ENCODE measurements at regions not wholly inside any gene's neighbourhood (a gene's known extent, or its start where the extent isn't known, plus 50 kb on each side); places are given as distances from the start of the nearest gene placed in this dataset.
"Not testable (repeated sequence)": the region's sequence is repeated elsewhere in the genome, so short reads cannot be mapped to it uniquely, and the experiment has no call there.

DNA sequence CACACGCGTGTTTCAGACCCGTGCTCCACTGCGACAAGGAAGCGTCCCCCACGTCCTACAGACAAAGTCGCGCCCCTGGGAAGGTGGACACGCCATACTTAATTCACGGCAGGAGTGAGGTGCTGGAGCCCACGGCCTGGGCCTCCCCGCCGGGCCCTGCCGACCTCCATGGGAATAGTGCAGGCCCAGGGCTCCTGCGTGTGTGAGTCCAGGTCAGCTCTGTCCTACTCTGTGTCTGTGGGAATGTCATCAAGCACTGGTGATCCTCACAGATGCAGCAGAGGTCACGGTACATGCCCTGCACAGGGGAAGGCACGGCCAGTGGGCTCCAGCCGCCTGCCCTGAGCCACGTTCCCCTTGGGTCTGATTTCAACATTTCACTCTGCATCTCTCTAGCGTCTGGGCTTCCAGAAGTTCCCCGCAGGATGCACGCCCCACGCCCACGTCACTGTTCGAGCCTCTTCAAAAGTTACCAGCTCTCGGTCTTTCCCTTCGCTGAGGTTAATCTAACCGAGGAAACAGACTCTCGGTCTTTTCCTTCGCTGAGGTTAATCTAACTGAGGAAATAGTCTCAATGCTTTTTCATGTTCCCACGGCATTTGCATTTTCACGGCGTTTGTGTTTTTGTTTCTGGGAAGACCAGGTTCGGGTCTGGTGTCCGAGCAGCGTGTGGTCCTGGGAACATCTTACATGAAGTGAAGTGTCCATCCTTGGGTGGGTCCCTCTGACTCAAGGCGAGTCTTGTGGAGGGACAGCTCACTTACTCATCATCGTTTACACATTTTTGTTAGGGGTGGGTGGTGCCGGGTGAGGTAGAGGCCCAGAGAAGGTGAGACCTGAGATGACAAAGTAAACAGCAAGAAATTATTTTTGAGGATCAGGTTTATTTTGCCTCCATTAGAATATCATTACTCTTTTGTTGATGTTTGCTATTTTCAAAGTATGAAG, 157.3 kb upstream of the ALKAL2 start:
- ATAC-seq, result no peak
- intact Hi-C loops (cut with DNase I), result no loop called here
- no peak for DNase-seq (ENCODE audit: missing footprints)

GRCh38 chr2:443741-444140, 155.8 kb upstream of the ALKAL2 start:
- no peak for ATAC-seq
- no peak for DNase-seq (ENCODE audit: missing footprints)
- intact Hi-C loops (cut with DNase I), result no loop called here

DNA sequence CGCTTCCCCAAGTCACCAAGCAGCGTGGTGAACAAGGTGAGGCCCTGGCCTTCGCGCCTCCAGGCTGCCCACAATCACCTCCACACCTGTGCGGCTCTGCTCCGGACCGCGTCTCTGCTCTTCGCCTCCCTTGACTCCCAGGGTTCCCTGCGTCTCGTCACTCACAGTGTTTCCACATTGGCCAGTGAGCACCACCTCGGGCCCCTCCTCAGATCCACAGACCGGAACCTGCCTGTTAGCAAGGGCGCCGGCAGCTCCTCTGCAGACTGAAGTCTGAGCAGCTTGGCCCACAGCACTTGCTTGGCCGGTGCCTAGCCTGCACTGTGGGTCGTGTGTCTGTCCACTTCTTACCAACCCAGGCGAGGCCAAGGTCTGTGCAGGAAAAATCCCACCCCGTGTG, 155.3 kb upstream of the ALKAL2 start:
- intact Hi-C loops (cut with DNase I), result no loop called here
- ATAC-seq (no peak), DNase-seq (ENCODE audit: missing footprints) (no peak)

DNA sequence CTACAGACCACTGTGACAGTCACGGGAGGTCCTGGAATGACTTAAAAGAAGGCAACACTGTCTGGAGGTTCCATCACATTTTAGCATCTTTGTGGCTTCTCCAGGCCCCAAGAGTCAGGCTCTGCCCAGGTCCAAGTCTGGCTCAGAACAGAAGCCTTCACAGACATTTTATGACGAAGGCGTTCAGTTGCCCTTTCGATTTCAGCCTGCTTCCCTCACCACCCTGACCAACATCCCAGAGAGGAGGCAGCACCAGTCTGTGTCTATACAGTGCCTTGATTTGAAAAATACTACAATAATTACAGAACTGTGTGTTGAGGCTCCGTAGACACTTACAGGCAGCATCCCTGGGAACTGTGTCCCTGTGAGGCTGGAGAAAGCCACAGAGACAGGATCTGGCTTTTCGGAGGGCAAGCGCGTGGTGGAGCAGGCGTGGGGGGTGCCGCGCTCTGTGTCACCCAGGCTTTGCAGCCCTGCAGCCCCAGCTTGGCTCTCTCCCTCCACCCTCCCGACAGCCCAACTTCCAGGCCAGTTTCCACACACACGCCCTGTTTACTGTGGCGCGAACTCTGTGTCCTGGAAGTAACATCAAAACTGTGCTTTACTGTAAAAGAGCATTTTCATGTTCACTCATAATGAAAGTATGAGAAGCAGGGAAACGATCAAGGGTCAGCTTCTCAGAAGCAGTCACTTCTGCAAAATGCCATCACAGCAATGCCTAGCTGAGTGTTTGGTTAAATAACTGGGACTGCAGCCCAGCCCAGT, 153.5 kb upstream of the ALKAL2 start:
- DNase-seq (ENCODE audit: missing footprints) (no peak), ATAC-seq (no peak)

DNA sequence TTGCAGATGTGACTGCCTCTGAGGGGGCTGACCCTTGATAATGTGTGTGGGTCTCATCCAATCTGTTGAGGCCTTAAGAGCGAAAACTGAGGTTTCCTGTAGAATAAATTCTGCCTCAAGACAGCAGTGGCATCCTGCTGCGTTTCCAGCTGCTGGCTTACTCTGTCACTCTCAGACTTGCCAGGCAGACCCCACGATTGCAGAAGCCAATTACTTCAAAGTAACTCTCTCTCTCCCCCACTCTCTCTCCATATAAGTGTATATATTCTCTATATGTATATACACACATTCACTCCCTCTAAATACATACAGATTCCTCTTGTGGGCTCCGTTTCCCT, 152.5 kb upstream of the ALKAL2 start:
- no peak for ATAC-seq
- DNase-seq (ENCODE audit: missing footprints), result no peak
- intact Hi-C loops (cut with DNase I), result no loop called here

More for the DNA sequence above, 153.5 kb upstream of the ALKAL2 start:
- intact Hi-C loops (cut with DNase I), result no loop called here

GRCh38 chr2:439556-440402, 151.9 kb upstream of the ALKAL2 start:
- DNase-seq (ENCODE audit: missing footprints) (no peak), ATAC-seq (no peak)
- intact Hi-C loops (cut with DNase I), result no loop called here

DNA sequence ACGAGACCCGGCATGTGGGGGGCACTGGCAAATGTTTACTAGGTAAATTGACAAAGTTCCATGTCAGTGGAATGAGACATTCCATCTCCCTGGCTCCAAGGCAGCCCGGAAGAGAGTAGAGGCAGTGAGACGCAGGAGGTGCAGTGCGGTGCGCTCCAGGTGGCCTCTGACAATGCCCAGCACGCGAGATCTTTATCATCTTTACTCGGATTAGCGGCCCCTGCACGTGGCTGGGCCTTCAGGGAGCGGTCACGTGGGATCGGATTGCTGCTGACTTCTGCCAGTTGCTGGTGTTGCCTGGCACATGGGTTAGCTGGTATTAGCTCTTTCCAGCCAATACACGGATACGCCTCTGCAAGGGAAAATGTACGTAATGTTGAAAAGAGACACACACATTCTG, 151.2 kb upstream of the ALKAL2 start:
- DNase-seq (ENCODE audit: missing footprints) (no peak), ATAC-seq (no peak)
- intact Hi-C loops (cut with DNase I), result no loop called here

GRCh38 chr2:437756-438393, 150.0 kb upstream of the ALKAL2 start:
- intact Hi-C loops (cut with DNase I), result no loop called here
- ATAC-seq (no peak), DNase-seq (ENCODE audit: missing footprints) (no peak)

DNA sequence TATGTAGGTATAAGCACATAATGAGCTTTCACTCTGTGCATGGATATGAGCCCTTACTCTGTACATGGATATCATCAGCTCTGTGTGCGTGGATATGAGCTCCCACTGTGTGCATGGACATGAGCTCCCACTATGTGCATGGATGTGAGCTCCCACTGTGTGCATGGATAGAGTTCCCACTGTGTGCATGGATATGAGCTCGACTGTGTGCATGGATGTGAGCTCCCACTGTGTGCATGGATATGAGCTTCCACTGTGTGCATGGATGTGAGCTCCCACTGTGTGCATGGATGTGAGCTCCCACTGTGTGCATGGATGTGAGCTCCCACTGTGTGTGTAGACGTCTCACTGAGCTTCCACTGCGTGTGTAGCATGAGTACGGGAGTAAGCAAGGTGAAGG, 149.3 kb upstream of the ALKAL2 start:
- ATAC-seq, result no peak
- intact Hi-C loops (cut with DNase I), result no loop called here
- no peak for DNase-seq (ENCODE audit: missing footprints)

GRCh38 chr2:436205-436604, 148.3 kb upstream of the ALKAL2 start:
- ATAC-seq (no peak), DNase-seq (ENCODE audit: missing footprints) (no peak)
- intact Hi-C loops (cut with DNase I), result no loop called here

DNA sequence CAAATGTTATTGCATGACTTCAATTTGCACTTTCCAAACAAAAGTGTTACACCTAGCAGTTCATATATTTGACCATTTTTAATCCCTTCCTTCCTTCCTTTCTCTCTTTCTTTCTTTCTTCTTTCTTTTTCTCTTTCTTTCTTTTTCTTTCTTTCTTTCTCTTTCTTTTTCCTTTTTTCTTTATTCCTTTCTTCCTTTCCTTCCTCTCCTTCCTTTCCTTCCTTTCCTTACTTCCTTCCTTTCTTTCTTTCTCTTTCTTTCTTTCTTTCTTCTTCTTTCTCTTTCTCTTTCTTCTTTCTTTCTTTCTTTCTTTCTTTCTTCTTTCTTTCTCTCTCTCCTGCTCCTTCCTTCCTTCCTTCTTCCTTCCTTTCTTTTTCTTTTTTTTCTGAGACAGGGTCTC, 146.7 kb upstream of the ALKAL2 start:
- DNase-seq (ENCODE audit: missing footprints) (no peak), ATAC-seq (no peak)
- intact Hi-C loops (cut with DNase I), result no loop called here

DNA sequence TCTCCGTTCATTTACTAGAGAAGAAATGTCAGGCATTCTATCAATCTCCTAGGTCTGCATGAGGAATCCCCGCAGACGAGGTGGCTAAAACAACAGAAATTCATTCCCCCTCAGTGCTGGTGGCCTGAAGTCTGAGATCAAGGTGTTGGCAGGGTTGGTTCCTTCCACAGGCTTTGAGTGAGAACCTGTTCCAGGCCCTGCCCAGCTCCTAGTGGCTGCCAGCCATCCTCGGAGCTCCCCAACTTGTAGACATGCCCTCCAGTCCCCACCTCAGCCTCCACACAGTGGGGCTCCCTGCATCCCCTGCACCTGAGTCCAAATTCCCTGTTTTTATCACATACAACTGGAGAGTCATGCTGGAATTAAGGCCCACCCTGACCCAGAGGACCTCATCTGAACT, 145.3 kb upstream of the ALKAL2 start:
- intact Hi-C loops (cut with DNase I), result no loop called here
- DNase-seq (ENCODE audit: missing footprints) (no peak), ATAC-seq (no peak)

DNA sequence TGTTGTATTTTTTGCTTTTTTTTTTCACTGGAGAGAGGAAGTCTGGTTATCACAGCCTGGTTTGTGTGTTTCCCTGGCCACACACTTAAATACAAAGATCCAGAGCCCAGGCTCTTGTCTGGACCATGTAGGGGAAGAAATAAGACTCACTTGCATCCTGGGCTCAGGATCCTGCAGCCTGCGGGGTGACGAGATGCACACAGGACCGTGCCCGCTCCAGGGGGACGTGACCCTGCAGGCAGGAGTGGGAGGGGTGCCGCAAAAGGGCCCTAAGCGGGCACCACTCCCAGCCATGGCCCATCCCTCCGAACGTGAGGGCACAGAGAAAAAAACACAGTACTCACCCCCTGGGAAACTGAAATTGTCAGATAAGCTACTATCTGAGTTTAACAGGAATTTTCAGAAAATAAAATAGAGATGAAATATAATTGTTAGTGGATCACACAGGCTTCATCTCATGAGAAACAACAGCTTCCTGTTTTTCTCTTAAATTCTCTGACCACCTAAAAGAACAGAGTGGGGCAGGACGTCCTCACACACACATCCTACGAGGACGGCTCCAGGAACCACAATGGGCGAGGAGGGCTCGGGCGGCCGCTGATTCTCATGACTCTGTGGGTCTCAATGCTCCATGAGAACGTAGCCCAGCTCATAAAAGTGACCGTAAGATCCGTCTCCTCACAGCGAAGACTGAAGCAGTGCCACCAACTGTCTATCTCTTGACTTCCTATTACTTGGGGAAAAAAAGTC, 142.6 kb upstream of the ALKAL2 start:
- intact Hi-C loops (cut with DNase I), result no loop called here
- ATAC-seq (no peak), DNase-seq (ENCODE audit: missing footprints) (no peak)

DNA sequence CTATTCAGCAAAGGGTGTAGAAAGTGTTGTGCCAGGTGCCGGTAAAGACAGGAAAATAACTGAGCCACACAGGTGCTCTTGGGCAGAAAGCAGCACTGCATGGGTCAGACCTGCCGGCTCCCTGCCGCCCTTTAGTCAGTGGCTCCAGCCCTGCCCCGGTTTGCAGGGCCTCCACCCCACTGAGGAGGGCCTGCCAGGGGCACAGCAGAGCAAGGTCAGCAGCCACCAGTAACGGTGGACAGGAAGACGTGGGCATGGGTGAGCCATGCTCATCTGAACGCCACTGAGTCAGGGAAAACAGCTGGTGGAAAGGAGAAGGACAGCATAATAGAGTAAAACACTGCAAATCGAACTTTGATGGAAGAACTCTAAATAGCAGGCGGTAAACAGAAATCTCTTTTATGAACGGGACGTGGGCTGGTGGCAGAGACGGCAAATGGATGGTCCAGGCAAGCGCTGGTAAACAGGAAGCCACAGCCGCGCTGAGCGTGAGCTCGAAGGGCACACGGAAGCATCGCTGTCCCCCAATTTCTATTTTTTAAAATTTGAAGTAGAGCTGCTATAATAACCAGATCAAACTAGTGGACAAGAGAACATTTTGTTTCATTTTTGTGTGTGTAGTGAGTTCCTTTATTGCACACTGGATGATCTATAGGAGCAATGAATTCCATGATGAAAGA, 141.8 kb upstream of the ALKAL2 start:
- intact Hi-C loops (cut with DNase I), result no loop called here
- DNase-seq (ENCODE audit: missing footprints), result no peak
- ATAC-seq, result no peak

GRCh38 chr2:429142-429541, 141.3 kb upstream of the ALKAL2 start:
- intact Hi-C loops (cut with DNase I), result no loop called here
- no peak for ATAC-seq
- DNase-seq (ENCODE audit: missing footprints), result no peak

DNA sequence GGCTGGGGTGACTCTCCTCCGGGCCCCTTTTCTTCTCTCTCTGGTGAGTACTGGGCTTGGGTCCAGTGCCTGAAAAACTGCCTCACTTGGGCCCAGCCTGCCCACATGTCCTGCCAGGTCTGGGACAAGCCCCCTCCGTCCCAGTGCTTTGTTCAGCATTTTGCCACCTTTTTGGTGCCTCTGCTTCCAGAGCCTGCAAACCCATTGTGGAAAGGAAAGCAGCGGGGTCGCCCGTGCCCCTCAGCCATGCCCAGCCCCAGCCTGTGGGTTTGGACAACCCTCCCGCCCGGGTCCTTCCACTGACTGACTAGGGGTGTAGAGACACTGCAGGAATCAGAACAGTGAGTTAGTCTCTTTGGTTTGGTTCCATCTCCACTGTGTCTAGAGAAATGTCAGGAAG, 140.7 kb upstream of the ALKAL2 start:
- intact Hi-C loops (cut with DNase I), result no loop called here
- no peak for ATAC-seq
- no peak for DNase-seq (ENCODE audit: missing footprints)

- ATAC-seq; intact Hi-C loops (cut with DNase I); DNase-seq (ENCODE audit: missing footprints): not testable (repeated sequence)
Observed at GRCh38 chr2:426696-427095, 138.8 kb upstream of the ALKAL2 start.

- no peak for DNase-seq (ENCODE audit: missing footprints)
- intact Hi-C loops (cut with DNase I), result no loop called here
- no peak for ATAC-seq
Observed at GRCh38 chr2:425947-426346, 138.1 kb upstream of the ALKAL2 start.
